Retinal pigment epithelial cell (primary cell): ENCODE measurements at regions not wholly inside any gene's neighbourhood (a gene's known extent, or its start where the extent isn't known, plus 50 kb on each side); places are given as distances from the start of the nearest gene placed in this dataset.

Experiments used
- DNase-seq: peaks from one replicate; pipeline ENCODE4 v3.0.0-alpha.2; 2010; ENCODE audit warnings: low read depth
- H3K4me3 ChIP-seq: 2 replicates; pipeline ENCODE4 v1.5.1; 2011; ENCODE audit warnings: mild to moderate bottlenecking, low read length, control low read depth, moderate library complexity
- TF ChIP-seq, protein P1 (sequence below): conservative IDR thresholded peaks from 2 replicates; pipeline ENCODE4 v1.5.1; 2011; ENCODE audit warnings: low read depth, low read length, control low read depth, inconsistent platforms

DNA sequence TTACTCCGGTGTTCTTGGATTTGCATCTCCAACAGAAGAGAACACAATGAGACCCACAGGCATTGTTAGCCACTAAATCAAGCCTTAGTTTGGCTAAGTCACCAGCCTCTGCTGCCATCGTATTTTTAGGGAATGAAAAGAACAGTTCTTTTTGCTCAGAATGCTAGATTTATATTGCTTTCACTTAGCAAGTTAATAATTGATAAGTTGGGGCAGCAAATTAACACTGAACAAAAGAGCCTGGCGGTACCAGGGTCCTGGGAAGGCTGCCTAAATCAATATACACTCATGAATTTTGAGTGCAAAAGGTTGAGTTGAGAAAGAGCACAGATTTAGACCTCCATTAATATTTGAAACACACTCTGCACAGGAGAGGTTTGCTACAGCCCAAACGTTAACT is 767.7 kb downstream of the TYW1 start:
- H3K4me3 ChIP-seq, result no peak overlapping the region
- TF ChIP-seq, protein P1, sequence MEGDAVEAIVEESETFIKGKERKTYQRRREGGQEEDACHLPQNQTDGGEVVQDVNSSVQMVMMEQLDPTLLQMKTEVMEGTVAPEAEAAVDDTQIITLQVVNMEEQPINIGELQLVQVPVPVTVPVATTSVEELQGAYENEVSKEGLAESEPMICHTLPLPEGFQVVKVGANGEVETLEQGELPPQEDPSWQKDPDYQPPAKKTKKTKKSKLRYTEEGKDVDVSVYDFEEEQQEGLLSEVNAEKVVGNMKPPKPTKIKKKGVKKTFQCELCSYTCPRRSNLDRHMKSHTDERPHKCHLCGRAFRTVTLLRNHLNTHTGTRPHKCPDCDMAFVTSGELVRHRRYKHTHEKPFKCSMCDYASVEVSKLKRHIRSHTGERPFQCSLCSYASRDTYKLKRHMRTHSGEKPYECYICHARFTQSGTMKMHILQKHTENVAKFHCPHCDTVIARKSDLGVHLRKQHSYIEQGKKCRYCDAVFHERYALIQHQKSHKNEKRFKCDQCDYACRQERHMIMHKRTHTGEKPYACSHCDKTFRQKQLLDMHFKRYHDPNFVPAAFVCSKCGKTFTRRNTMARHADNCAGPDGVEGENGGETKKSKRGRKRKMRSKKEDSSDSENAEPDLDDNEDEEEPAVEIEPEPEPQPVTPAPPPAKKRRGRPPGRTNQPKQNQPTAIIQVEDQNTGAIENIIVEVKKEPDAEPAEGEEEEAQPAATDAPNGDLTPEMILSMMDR, result no peak
- DNase-seq, result no peak

DNA sequence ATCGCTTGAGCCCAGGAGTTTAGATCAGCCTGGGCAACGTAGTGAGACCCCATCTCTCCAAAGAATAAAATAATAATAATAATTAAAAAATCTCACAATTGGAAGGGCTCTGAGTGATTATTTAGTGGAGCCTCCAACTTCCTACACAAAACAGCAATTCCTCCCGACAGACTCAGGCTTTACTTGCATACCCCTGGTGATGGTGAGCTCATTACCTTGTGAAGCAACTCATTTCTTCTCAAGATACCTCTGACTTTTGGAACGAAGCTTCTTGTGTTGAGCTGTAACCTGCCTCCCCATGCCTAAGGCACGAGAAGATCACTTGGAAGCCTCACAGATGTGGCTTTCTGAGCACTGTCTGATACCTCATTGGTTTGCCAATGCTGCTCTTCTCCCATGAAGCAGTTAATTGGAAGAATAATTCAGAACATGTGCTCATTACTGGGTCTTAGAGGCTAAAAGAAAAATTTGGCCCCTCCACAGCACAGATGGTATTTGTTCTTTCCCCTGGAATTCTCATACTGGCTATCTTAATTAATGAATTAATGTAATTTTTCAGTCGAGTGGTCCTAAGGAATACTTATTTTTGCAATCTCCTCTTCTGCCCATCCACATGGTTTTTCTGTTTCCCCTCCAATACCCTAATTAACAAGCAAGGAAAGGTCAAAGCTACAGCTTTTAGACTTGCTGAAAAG is 769.0 kb downstream of the TYW1 start:
- H3K4me3 ChIP-seq, result no peak overlapping the region
- TF ChIP-seq, protein P1, result no peak
- DNase-seq, result no peak

DNA sequence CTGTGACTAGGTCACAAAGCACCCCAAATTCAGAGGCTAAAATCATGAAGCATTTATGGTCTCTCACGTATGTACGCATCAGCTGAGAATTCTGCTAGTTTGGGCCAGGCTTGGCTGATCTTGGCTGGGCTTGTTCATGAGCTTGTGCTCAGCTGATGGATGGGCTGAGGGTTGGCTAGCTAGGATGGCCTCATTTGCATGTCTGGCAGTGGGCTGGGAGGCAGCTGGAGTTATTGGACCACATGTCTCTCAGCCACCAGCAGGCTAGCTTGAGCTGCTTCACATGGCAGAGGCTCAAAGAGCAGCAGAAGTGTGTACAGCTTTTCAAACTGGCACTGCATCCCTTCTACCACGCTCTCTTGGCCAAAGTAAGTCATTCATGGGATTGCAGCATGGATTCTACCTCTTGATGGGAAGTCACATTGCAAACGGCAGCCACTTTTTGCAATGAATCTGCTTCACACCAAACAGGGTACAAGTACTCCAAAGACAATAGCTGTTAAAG is 770.3 kb downstream of the TYW1 start:
- TF ChIP-seq, protein P1, result no peak
- no peak overlapping the region for H3K4me3 ChIP-seq
- no peak for DNase-seq

DNA sequence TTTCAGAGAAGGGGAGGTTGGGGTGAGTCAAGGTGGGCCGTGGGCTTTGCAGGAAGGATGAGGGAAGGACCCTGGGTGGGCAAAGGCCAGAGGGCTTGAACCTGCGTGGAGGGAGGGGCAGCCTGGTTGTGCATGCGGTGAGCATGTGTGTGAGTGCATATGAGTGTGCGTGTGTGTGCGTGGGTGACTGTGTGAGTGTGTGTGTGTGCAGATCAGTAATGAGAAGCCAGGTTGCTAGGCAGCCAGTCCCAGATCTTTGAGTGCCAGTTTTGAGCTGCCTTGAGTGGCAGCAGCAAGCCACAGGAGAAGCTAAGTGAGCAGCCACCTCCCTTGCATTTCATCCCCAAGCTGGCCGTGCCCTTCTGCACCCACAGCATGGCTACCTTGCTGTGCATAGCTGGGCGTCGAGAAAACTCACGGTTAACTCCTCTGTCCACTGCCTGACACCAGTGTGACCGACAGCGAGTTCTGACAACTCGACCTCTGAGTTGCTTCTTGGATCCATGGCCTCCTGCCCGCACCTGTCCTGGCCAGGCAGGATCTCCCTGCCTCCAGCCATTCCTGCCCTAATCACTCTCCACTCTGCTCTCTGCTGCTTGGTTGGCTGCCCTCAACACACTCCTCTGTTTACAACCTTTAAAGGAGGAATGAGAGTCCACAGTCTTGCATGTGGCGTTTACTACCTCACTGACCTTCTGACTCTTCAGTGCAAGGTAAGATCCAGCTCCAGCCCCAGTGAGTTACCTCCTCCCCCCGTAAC is 775.4 kb downstream of the TYW1 start:
- TF ChIP-seq, protein P1, result no peak
- DNase-seq, result no peak
- no peak overlapping the region for H3K4me3 ChIP-seq

DNA sequence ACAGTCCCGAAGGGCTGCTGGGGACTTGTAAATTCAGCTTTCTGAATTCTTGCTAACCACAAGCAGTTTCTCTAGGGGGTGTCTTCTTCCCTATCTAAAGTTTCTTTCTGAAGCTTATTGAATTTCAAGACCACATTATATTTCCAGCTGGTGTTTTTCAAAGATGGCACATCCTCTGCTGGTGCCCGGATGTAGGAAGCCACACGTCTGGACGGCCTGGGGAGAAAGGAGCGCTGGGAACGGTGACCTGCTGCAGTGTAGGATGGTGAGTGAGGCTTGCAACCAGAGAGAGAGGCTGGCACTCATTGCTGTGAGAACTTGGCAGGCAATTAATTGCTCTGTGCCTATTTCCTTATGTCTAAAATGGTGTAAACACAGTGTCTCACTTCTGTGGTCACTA is 776.4 kb downstream of the TYW1 start:
- DNase-seq, result no peak
- TF ChIP-seq, protein P1, result no peak
- no peak overlapping the region for H3K4me3 ChIP-seq

DNA sequence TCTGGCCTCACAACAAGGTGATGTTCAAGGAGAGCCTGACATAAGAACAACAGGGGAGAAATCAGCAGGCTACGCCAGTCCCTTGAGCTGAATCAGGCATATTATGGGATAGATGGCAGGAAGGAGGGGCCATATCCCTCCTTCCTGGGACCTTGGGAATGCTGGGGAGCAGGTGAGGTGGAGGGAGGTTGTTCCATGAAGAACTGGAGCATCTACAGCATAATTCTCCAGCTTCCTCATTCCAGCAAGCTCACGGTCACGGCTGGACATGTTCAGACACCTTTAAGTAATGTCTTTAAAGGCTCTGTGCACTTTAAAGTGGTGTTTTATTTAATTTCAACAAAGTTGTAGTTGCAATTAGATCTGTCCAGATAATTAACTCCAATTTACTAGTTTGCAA is 780.5 kb downstream of the TYW1 start:
- TF ChIP-seq, protein P1, result no peak
- no peak overlapping the region for H3K4me3 ChIP-seq
- DNase-seq, result no peak
